HG03159 (cell line): ENCODE measurements at regions not wholly inside any gene's neighbourhood (a gene's known extent, or its start where the extent isn't known, plus 50 kb on each side); places are given as distances from the start of the nearest gene placed in this dataset.
"Not testable (repeated sequence)": the region's sequence is repeated elsewhere in the genome, so short reads cannot be mapped to it uniquely, and the experiment has no call there.

Experiments used
- ATAC-seq: cut with Tn5 transposase; IDR thresholded peaks from one replicate; pipeline ENCODE4 v1.9.1; 2021; ENCODE audit warnings: mild to moderate bottlenecking, moderate library complexity; ENCODE audit not compliant: unreplicated experiment

DNA sequence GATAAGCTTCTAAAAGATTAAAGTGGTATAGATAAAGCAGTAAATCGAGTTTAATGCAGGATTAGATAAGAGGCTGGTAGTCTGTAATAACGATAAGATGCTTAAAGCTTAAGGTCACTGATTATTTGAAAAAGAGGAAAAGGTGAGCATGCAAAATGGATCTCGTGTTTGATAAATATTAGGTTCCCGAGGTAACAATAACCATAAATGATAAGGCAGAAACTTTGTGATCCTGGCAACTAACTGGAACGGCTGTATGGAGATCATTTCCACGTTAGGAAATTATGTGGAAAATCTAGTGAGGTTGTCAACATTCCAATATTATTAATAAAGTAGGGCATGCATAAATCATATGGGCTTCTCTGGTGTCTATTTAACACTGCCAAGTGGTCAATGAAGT is 255.5 kb downstream of the EFCAB11 start:
- no peak for ATAC-seq

DNA sequence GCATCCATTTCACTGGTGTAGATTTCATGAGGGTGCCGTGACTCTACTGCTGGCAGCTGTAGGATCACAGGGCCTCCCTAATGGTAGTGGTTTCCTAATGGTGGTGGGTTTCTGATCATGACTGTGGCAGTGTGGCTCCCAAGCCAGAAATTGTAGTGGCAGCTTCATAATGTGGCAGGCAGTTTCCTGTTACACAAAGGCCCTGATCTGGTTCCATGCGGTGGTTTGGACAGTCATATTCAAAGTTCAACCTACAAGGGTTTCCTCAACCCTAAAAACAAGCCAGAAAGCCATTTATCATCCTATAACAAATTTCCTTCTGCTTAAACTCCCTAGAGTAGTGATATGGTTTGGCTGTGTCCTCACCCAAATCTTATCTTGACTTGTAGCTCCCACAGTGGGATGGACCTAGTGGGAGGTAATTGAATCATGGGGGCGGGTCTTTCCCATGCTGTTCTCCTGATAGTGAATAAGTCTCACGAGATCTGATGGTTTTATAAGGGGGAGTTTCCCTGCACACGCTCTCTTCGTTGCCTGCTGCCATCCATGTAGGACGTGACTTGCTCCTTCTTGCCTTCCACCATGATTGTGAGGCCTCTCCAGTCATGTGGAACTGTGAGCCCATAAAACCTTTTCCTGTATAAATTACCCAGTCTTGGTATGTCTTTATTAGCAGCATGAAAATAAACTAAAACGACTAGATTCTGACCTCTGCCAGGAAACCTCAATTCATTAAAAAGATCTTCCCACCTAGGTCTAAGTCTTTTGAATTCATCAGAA is 257.1 kb downstream of the EFCAB11 start:
- ATAC-seq = no peak

DNA sequence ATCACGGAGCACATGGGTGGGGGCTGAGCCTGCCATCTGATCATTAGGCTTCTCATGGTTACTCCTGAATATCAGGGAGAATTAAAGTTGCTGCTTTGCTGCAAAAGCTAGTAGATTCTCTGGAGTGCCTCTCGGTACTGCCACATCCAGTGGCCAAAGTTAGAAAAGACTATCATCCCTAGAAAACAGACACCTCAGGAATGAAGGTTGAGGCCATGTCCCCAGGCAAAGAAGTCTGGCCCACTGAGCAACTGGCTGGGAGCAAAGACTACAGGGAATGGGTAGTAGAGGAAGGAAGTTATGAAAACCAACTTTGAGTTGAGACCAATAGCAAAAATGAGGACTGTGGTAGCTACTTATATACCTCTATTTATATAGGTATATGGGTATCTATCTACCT is 258.7 kb downstream of the EFCAB11 start:
- no peak for ATAC-seq

DNA sequence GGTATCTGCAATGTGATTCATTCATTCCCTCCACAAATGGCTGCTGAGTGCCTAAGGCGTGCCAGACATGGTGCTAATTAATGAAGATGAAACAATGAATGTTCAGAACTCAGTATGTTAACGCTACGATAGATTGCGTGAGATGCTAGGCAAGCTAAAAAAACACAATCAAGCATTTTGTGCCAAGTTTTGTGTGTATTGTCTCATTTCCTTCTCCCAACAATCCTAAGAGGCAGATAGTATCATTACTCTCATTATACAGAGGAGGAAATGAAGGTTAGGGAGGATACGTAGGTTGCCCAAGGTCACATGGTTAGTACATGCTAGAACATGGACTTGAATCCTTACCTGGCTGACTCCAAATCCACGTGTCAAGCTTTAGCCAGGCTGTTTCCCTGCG is 264.4 kb downstream of the EFCAB11 start:
- no peak for ATAC-seq

- not testable (repeated sequence) for ATAC-seq
These were observed 264.8 kb downstream of the EFCAB11 start for GRCh38 chr14:89689711-89690110.

GRCh38 chr14:89688507-89689211 is 265.9 kb downstream of the EFCAB11 start:
- ATAC-seq = no peak

DNA sequence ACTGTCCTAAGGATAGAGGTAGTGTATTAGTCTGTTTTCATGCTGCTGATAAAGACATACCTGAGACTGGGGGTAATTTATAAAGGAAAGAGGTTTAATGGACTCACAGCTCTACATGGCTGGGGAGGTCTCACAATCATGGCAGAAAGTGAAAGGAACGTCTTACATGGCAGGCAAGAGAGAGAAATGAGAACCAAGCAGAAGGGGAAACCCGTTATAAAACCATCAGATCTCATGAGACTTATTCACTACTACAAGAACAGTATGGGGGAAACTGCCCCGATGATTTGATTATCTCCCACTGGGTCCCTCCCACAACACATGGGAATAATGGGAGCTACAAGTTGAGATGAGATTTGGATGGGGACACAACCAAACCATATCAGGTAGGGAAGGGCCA is 267.4 kb downstream of the EFCAB11 start:
- ATAC-seq = not testable (repeated sequence)

DNA sequence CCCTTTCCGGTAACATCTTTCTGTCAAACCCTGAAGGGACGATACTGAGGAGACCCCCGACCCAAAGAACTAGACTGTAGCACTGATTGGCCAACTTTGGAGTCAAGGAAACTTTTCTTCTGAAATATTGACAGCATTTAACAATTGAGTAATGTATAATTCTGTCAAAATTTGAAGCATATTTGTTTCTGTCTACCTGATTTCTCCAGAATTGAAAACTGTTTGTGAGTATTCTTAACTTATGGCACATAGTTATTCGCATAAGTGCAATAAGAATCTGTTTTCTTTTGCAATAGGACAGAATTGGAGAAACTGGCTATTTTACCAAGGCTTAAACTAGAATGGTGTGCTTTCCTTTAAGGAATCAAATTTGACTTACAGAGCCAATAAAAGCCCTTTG is 267.1 kb upstream of the FOXN3 start:
- no peak for ATAC-seq

GRCh38 chr14:89681086-89682018 is 264.3 kb upstream of the FOXN3 start:
- peak; percentile 82 for ATAC-seq

DNA sequence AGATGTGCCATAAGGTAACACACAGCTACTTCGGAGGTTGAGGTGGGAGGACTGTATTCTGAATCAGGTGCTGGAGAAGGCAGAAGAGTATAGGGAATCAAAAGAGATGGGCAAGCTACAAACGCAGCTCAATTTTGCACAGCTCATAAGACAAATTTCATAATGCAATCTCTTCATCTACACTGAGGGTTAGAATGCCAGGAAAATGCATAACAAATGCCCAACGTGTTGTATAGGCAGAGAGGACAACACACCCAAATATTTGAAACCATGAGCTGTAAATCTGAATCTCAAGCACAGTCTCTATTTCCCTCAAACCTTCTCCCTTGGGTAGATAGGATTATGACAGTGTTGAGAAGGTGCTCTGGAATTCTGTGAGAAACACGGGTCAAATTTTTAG is 263.1 kb upstream of the FOXN3 start:
- ATAC-seq = no peak

GRCh38 chr14:89678768-89679167 is 261.7 kb upstream of the FOXN3 start:
- ATAC-seq = no peak

DNA sequence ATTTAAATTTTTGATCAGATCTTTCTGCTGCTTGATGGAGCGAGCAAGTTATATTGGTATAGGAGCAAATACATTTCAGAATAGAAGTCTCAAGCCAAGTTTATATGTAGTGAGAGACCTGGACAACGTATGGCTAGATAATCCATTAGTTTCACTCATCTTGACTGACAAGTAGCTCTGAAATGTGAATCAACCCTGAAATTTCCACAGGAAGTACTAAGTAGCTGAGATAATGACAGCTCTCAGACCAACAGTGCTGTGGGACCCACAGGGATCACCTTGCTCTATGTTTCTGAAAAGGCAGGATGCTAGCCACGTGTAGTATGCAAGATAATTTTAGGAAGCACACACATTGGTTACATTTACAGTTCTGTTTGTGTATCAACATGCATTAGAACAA is 258.6 kb upstream of the FOXN3 start:
- no peak for ATAC-seq

GRCh38 chr14:89674936-89675335 is 257.9 kb upstream of the FOXN3 start:
- no peak for ATAC-seq

- no peak for ATAC-seq
These were observed 257.2 kb upstream of the FOXN3 start for GRCh38 chr14:89674240-89674639.

- ATAC-seq = no peak
These were observed 256.6 kb upstream of the FOXN3 start for GRCh38 chr14:89673512-89674225.

DNA sequence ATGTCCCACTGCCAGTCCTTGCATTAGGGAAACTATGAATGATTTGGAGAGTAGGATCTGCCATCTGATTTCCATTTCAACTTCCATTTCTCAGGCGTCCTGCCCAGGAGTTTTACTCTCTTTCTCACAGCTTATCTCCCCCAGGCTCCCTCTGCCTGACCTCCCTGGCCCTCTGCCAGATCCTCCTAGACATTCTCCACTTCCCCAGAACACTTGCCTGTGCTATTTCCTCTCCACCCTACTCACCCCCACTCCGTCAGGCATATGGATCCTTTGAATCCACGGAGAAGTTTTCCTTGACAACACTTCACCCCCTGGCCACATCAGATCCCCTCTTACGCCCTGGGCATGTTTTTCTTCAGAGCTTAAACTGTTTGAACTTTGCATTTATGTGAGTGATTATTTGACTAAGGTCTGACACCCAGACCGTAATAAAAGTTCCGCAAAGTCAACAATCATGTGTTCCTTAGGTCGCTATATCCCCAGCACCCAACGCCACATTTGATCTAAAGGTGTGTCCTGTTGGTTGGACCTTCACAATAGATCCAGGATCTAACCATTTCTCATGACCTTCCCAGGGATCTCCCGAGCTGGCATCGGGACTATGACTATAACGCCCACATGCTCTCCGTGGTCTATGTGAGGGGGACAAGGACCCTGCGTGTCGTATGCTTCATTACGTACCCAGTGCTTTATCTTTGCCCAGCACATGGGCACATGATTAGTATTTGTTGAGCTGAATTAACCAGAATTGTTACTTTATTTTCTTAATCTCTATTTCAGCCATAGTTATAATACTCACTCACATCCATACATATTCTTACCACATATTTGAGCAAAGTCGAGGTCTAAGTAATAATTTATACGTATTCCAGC is 255.8 kb upstream of the FOXN3 start:
- no peak for ATAC-seq

GRCh38 chr14:89669193-89669592 is 252.2 kb upstream of the FOXN3 start:
- ATAC-seq = no peak

DNA sequence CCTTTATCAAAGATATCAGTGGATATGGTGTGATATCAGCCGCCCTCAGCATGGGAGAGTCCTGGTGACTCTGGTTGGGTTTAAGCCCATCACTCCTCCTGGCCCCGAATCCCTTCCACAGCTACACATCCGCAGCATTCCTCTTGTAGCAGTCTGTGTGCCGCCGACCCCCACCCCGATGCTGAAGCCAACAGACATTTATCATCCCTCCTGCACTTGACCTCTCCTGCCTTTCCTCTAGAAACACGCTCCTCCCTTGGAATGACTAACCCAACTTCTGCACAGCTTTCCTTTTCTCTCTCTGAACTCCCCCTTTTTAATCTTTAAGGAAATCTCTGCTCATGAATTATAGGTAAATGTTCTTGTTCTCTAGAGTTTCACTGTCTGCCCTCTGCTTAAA is 250.9 kb upstream of the FOXN3 start:
- no peak for ATAC-seq

- not testable (repeated sequence) for ATAC-seq
These were observed 248.5 kb upstream of the FOXN3 start for GRCh38 chr14:89665300-89666081.
